Breast epithelium (tissue), 4 donors: ENCODE measurements at regions not wholly inside any gene's neighbourhood (a gene's known extent, or its start where the extent isn't known, plus 50 kb on each side); places are given as distances from the start of the nearest gene placed in this dataset.

Source experiments
- DNase-seq, 2 donors: peaks; one replicate each; pipeline ENCODE4 v3.0.0-alpha.2; 2019; ENCODE audit warnings: low spot score in 2 of 2
- H3K27ac ChIP-seq, 2 donors: fragments of 200-600 bp; sonication (generic) in 1 of 2; one replicate each; pipeline ENCODE4 v1.5.1; 2016 to 2019; ENCODE audit warnings: mild to moderate bottlenecking in 1 of 2
- H3K27me3 ChIP-seq, 2 donors: fragments of 200-600 bp; sonication (generic) in 1 of 2; one replicate each; pipeline versions ENCODE4 v1.5.1 to v1.6.0; 2017 to 2019; ENCODE audit warnings: control low read depth in 1 of 2, mild to moderate bottlenecking in 1 of 2
- H3K36me3 ChIP-seq: fragments of 200-600 bp; one replicate; pipeline ENCODE4 v1.5.1; 2019
- H3K4me1 ChIP-seq, 2 donors: fragments of 200-600 bp; sonication (generic); one replicate each; pipeline ENCODE4 v1.5.1; 2016 to 2019; ENCODE audit warnings: control low read depth in 1 of 2
- H3K4me3 ChIP-seq, 3 donors: fragments of 200-600 bp; sonication (generic); 1 replicate in 2 of 3; 2 replicates in 1 of 3; pipeline ENCODE4 v1.5.1; 2016 to 2019; ENCODE audit warnings: mild to moderate bottlenecking in 3 of 3, moderate library complexity in 2 of 3
- H3K9me3 ChIP-seq, 2 donors: fragments of 200-600 bp; sonication (generic) in 1 of 2; one replicate each; pipeline ENCODE4 v1.5.1; 2016 to 2019; ENCODE audit warnings: control low read depth in 1 of 2
- POLR2A ChIP-seq: fragments of 450-650 bp; IDR thresholded peaks from one replicate; pipeline ENCODE4 v1.6.1; 2016; ENCODE audit warnings: antibody characterized with exemption, mild to moderate bottlenecking, moderate library complexity
- POLR2AphosphoS5 ChIP-seq, 3 donors: sonication (generic); formaldehyde crosslinking; IDR thresholded peaks; one replicate each; pipeline ENCODE4 v1.6.1; 2017; ENCODE audit warnings: antibody characterized with exemption in 3 of 3
- intact Hi-C: fragments of 100-400 bp; cut with DNase I; formaldehyde crosslinking; loops from one replicate; pipeline ENCODE4 v1.15.1; 2023; ENCODE audit warnings: low total_unique reads
- TF ChIP-seq, protein P1 (sequence below), 3 donors: fragments of 450-650 bp; IDR thresholded peaks; one replicate each; pipeline ENCODE4 v1.5.1; 2016 to 2017; ENCODE audit warnings: antibody characterized with exemption in 3 of 3, mild to moderate bottlenecking in 3 of 3, moderate library complexity in 3 of 3

DNA sequence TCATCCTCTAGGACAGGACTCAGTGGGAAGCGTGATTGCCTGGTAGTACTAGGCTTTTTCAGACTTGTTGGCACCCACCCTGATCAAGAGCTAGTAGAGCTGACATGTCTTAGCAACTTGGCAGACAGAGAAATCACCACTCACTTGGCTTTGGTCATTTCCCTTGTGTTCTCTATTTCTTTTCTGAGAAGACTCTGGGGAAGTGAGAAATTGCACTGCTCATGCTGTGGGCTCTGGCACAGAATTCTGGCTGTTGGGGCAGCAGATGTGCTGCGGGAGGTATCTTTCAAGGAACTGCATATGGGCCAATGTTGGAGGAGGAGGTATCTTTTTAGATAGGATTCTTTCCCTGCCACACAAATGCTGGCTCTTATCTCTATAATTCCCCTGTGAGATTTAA lies 529.1 kb upstream of the MEX3C start:
- H3K36me3 ChIP-seq, result no peaks in the 10 kb centered on the region
- DNase-seq, result no peak
- TF ChIP-seq POLR2A, result no peak
- TF ChIP-seq, protein P1, sequence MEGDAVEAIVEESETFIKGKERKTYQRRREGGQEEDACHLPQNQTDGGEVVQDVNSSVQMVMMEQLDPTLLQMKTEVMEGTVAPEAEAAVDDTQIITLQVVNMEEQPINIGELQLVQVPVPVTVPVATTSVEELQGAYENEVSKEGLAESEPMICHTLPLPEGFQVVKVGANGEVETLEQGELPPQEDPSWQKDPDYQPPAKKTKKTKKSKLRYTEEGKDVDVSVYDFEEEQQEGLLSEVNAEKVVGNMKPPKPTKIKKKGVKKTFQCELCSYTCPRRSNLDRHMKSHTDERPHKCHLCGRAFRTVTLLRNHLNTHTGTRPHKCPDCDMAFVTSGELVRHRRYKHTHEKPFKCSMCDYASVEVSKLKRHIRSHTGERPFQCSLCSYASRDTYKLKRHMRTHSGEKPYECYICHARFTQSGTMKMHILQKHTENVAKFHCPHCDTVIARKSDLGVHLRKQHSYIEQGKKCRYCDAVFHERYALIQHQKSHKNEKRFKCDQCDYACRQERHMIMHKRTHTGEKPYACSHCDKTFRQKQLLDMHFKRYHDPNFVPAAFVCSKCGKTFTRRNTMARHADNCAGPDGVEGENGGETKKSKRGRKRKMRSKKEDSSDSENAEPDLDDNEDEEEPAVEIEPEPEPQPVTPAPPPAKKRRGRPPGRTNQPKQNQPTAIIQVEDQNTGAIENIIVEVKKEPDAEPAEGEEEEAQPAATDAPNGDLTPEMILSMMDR (IDR thresholded peaks at IDR 0.05), result no peak
- TF ChIP-seq POLR2AphosphoS5 (IDR thresholded peaks at IDR 0.05), result no peak
- intact Hi-C loops, result no loop called here
- no peak overlapping the region for H3K4me3 ChIP-seq
- H3K4me1 ChIP-seq, result no peaks in the 10 kb centered on the region
- no peak overlapping the region for H3K27ac ChIP-seq
- H3K9me3 ChIP-seq, result peaks cover 0 to 7% of the 10 kb centered on the region in 2 donors
- no peaks in the 10 kb centered on the region for H3K27me3 ChIP-seq

GRCh38 chr18:51727780-51728179 lies 530.3 kb upstream of the MEX3C start:
- TF ChIP-seq POLR2AphosphoS5 (IDR thresholded peaks at IDR 0.05) (no peak), POLR2A (no peak)
- TF ChIP-seq, protein P1 (IDR thresholded peaks at IDR 0.05), result no peak
- H3K4me1 ChIP-seq, result no peaks in the 10 kb centered on the region
- no peak overlapping the region for H3K27ac ChIP-seq
- no peak overlapping the region for H3K4me3 ChIP-seq
- DNase-seq, result no peak
- no peaks in the 10 kb centered on the region for H3K27me3 ChIP-seq
- peaks cover 0 to 7% of the 10 kb centered on the region in 2 donors for H3K9me3 ChIP-seq
- H3K36me3 ChIP-seq, result no peaks in the 10 kb centered on the region
- intact Hi-C loops, result no loop called here

GRCh38 chr18:51731070-51731469 lies 533.6 kb upstream of the MEX3C start:
- Histone ChIP-seq H3K36me3 (no peaks in the 10 kb centered on the region), H3K27ac (no peak overlapping the region), H3K4me3 (no peak overlapping the region), H3K9me3 (peaks cover 0 to 7% of the 10 kb centered on the region in 2 donors), H3K4me1 (no peaks in the 10 kb centered on the region), H3K27me3 (no peaks in the 10 kb centered on the region)
- intact Hi-C loops, result no loop called here
- DNase-seq, result no peak
- TF ChIP-seq, protein P1 (IDR thresholded peaks at IDR 0.05), result no peak
- TF ChIP-seq POLR2A (no peak), POLR2AphosphoS5 (IDR thresholded peaks at IDR 0.05) (no peak)

GRCh38 chr18:51734576-51734975 lies 537.1 kb upstream of the MEX3C start:
- Histone ChIP-seq H3K27me3 (no peaks in the 10 kb centered on the region), H3K27ac (no peak overlapping the region), H3K4me3 (no peak overlapping the region), H3K4me1 (no peaks in the 10 kb centered on the region), H3K9me3 (no peaks in the 10 kb centered on the region), H3K36me3 (no peaks in the 10 kb centered on the region)
- intact Hi-C loops, result no loop called here
- no peak for DNase-seq
- no peak for TF ChIP-seq POLR2A

- no peaks in the 10 kb centered on the region for H3K36me3 ChIP-seq
- no peak overlapping the region for H3K27ac ChIP-seq
- intact Hi-C loops, result no loop called here
- H3K9me3 ChIP-seq, result no peaks in the 10 kb centered on the region
- H3K4me1 ChIP-seq, result no peaks in the 10 kb centered on the region
- no peak for TF ChIP-seq POLR2AphosphoS5 (IDR thresholded peaks at IDR 0.05)
- no peak for TF ChIP-seq POLR2A
- TF ChIP-seq, protein P1 (IDR thresholded peaks at IDR 0.05), result no peak
- no peak for DNase-seq
- no peak overlapping the region for H3K4me3 ChIP-seq
- H3K27me3 ChIP-seq, result no peaks in the 10 kb centered on the region
Measured at GRCh38 chr18:51739044-51739666, 541.7 kb upstream of the MEX3C start.

- Histone ChIP-seq H3K36me3 (no peaks in the 10 kb centered on the region), H3K4me1 (no peaks in the 10 kb centered on the region), H3K4me3 (no peak overlapping the region), H3K27me3 (no peaks in the 10 kb centered on the region), H3K9me3 (no peaks in the 10 kb centered on the region), H3K27ac (no peak overlapping the region)
- no peak for DNase-seq
- intact Hi-C loops, result no loop called here
- TF ChIP-seq POLR2AphosphoS5 (IDR thresholded peaks at IDR 0.05) (no peak), POLR2A (no peak)
- TF ChIP-seq, protein P1 (IDR thresholded peaks at IDR 0.05), result no peak
Measured at GRCh38 chr18:51751901-51752300, 554.4 kb upstream of the MEX3C start.
